A673 (cell line): ENCODE measurements at regions not wholly inside any gene's neighbourhood (a gene's known extent, or its start where the extent isn't known, plus 50 kb on each side); places are given as distances from the start of the nearest gene placed in this dataset.

Experiments
- BruUV-seq: library from RNA; stranded (reverse); fragments of 400-500 nt; replicated peaks from 2 replicates; lab custom pipeline; 2021; lab: Mats Ljungman, UMichigan
- CTCF ChIA-PET: fragments of 300-600 bp; sonication (Branson Sonifier 250); formaldehyde crosslinking; loops from one replicate; lab custom pipeline; 2022; ENCODE audit warnings: antibody characterized with exemption; lab: Charles Lee
- POLR2A ChIA-PET: fragments of 300-600 bp; sonication (Branson Sonifier 250); formaldehyde crosslinking; loops from one replicate; lab custom pipeline; 2022; ENCODE audit warnings: antibody characterized with exemption; ENCODE audit not compliant: low non-redundant PET; lab: Charles Lee
- DNase-seq: peaks from one replicate; pipeline ENCODE4 v3.0.0-alpha.2; 2015; ENCODE audit warnings: low spot score
- H3K27ac ChIP-seq: fragments of 200-600 bp; sonication (generic); 2 replicates; pipeline ENCODE4 v1.5.1; 2016; ENCODE audit warnings: mixed run types, low read depth, mild to moderate bottlenecking, mixed read lengths, antibody characterized with exemption, low read length; ENCODE audit not compliant: poor library complexity, severe bottlenecking
- H3K27me3 ChIP-seq: fragments of 200-600 bp; sonication (generic); replicated peaks from 2 replicates; pipeline ENCODE4 v1.6.1; 2017; ENCODE audit warnings: mixed run types, low read depth, mild to moderate bottlenecking, mixed read lengths, antibody characterized with exemption, low read length; ENCODE audit not compliant: insufficient read depth, poor library complexity
- H3K36me3 ChIP-seq: fragments of 200-600 bp; sonication (generic); 2 replicates; pipeline ENCODE4 v1.6.1; 2016; ENCODE audit warnings: mixed run types, mild to moderate bottlenecking, mixed read lengths, antibody characterized with exemption, low read length; ENCODE audit not compliant: insufficient read depth, poor library complexity, severe bottlenecking
- H3K4me1 ChIP-seq: fragments of 200-600 bp; sonication (generic); 2 replicates; pipeline ENCODE4 v1.6.1; 2017; ENCODE audit warnings: mixed run types, mild to moderate bottlenecking, mixed read lengths, antibody characterized with exemption, low read length; ENCODE audit not compliant: insufficient read depth, poor library complexity, severe bottlenecking
- H3K4me3 ChIP-seq: fragments of 200-600 bp; sonication (generic); 2 replicates; pipeline ENCODE4 v1.5.1; 2016; ENCODE audit warnings: low read depth, mixed run types, mild to moderate bottlenecking, mixed read lengths, low read length; ENCODE audit not compliant: poor library complexity, severe bottlenecking
- H3K9me3 ChIP-seq: fragments of 200-600 bp; sonication (generic); 2 replicates; pipeline ENCODE4 v1.6.1; 2016; ENCODE audit warnings: mixed run types, low read depth, mild to moderate bottlenecking, mixed read lengths, antibody characterized with exemption, low read length; ENCODE audit not compliant: poor library complexity, severe bottlenecking
- CTCF ChIP-seq: fragments of 300-800, 200-600 bp; sonication (generic); conservative IDR thresholded peaks from 2 replicates; pipeline ENCODE4 v1.5.1; 2017; ENCODE audit warnings: low read depth, mild to moderate bottlenecking, antibody characterized with exemption, low read length, moderate library complexity, mixed read lengths
- EZH2 ChIP-seq: fragments of 200-600 bp; sonication (generic); IDR thresholded peaks from 2 replicates; pipeline ENCODE4 v1.6.1; 2017; ENCODE audit warnings: borderline replicate concordance, low read depth, mild to moderate bottlenecking, mixed read lengths, antibody characterized with exemption, low read length; ENCODE audit not compliant: poor library complexity, severe bottlenecking
- intact Hi-C: fragments of 100-400 bp; cut with micrococcal nuclease; formaldehyde crosslinking; loops from one replicate; pipeline ENCODE4 v1.10.0; 2022; ENCODE audit not compliant: unreplicated experiment

GRCh38 chr1:72757843-72758242 is 475.5 kb upstream of the NEGR1 start:
- DNase-seq = no peak
- intact Hi-C loops = no loop called here
- no TSS peak for BruUV-seq
- Histone ChIP-seq H3K9me3 (no peaks in the 10 kb centered on the region), H3K27ac (no peak overlapping the region), H3K4me1 (no peaks in the 10 kb centered on the region), H3K36me3 (no peaks in the 10 kb centered on the region), H3K27me3 (no peaks in the 10 kb centered on the region), H3K4me3 (no peak overlapping the region)
- ChIA-PET POLR2A (no interaction called here), CTCF (no interaction called here)
- TF ChIP-seq EZH2 = no peak
- TF ChIP-seq CTCF = no peak

GRCh38 chr1:72745413-72745812 is 463.1 kb upstream of the NEGR1 start:
- ChIA-PET POLR2A (no interaction called here), CTCF (no interaction called here)
- TF ChIP-seq CTCF = no peak
- no peak for TF ChIP-seq EZH2
- Histone ChIP-seq H3K4me3 (no peak overlapping the region), H3K27me3 (no peaks in the 10 kb centered on the region), H3K4me1 (no peaks in the 10 kb centered on the region), H3K27ac (no peak overlapping the region), H3K9me3 (no peaks in the 10 kb centered on the region), H3K36me3 (no peaks in the 10 kb centered on the region)
- no TSS peak for BruUV-seq
- intact Hi-C loops = no loop called here
- no peak for DNase-seq

- TF ChIP-seq CTCF = no peak
- TF ChIP-seq EZH2 = no peak
- BruUV-seq = no TSS peak
- H3K4me3 ChIP-seq = no peak overlapping the region
- no peaks in the 10 kb centered on the region for H3K4me1 ChIP-seq
- H3K27me3 ChIP-seq = no peaks in the 10 kb centered on the region
- no peak for DNase-seq
- H3K27ac ChIP-seq = no peak overlapping the region
- intact Hi-C loops = no loop called here
- peaks cover 30% of the 10 kb centered on the region for H3K36me3 ChIP-seq
- ChIA-PET CTCF (no interaction called here), POLR2A (no interaction called here)
- peaks cover 32% of the 10 kb centered on the region for H3K9me3 ChIP-seq
These were observed 452.1 kb upstream of the NEGR1 start for GRCh38 chr1:72734415-72734814.
